Gastroesophageal sphincter (tissue), 4 donors: ENCODE measurements at regions not wholly inside any gene's neighbourhood (a gene's known extent, or its start where the extent isn't known, plus 50 kb on each side); places are given as distances from the start of the nearest gene placed in this dataset.

Experiments
- ATAC-seq: fragments of 150-250 bp; one replicate; pipeline ENCODE4 v1.9.1; 2016; ENCODE audit warnings: mild to moderate bottlenecking, moderate library complexity
- H3K27ac ChIP-seq, 4 donors: fragments of 200-600 bp; sonication (generic) in 3 of 4; 1 replicate in 3 of 4; 2 replicates in 1 of 4; pipeline ENCODE4 v1.5.1; 2016 to 2019
- H3K27me3 ChIP-seq: fragments of 200-600 bp; sonication (generic); one replicate; pipeline ENCODE4 v1.5.1; 2019
- H3K36me3 ChIP-seq, 2 donors: fragments of 200-600 bp; sonication (generic); one replicate each; pipeline ENCODE4 v1.5.1; 2019; ENCODE audit warnings: control low read depth in 1 of 2
- H3K4me1 ChIP-seq, 3 donors: fragments of 200-600 bp; sonication (generic); 1 replicate in 2 of 3; 2 replicates in 1 of 3; pipeline ENCODE4 v1.5.1; 2016 to 2019; ENCODE audit warnings: control low read depth in 2 of 3
- H3K4me3 ChIP-seq, 2 donors: fragments of 200-600 bp; sonication (generic); one replicate each; pipeline ENCODE4 v1.5.1; 2019; ENCODE audit warnings: mild to moderate bottlenecking in 1 of 2, moderate library complexity in 1 of 2
- H3K9me3 ChIP-seq, 3 donors: fragments of 200-600 bp; sonication (generic); one replicate each; pipeline ENCODE4 v1.5.1; 2017 to 2019; ENCODE audit warnings: control low read depth in 2 of 3
- EP300 ChIP-seq: sonication (generic); formaldehyde crosslinking; IDR thresholded peaks from one replicate; pipeline ENCODE4 v1.6.1; 2017; ENCODE audit warnings: antibody characterized with exemption, mild to moderate bottlenecking
- POLR2A ChIP-seq, 2 donors: fragments of 450-650 bp; IDR thresholded peaks; one replicate each; pipeline ENCODE4 v1.6.1; 2017; ENCODE audit warnings: antibody characterized with exemption in 2 of 2, mild to moderate bottlenecking in 2 of 2, moderate library complexity in 1 of 2
- POLR2AphosphoS5 ChIP-seq: sonication (generic); formaldehyde crosslinking; IDR thresholded peaks from one replicate; pipeline ENCODE4 v1.6.1; 2017; ENCODE audit warnings: antibody characterized with exemption
- WGBS, 2 donors: methylation state at CpG; one replicate each; pipeline ENCODE4 v1.1.5; 2018; ENCODE audit warnings: low coverage in 1 of 2; 5-methylcytosine and 5-hydroxymethylcytosine counted together
- TF ChIP-seq, protein P1 (sequence below), 4 experiments: fragments of 200-600 bp in 2 of 4; fragments of 450-650 bp in 2 of 4; sonication (generic) in 1 of 4; IDR thresholded peaks; one replicate each; pipeline ENCODE4 v1.5.1; 2017 to 2019; ENCODE audit warnings: antibody characterized with exemption in 4 of 4, mild to moderate bottlenecking in 2 of 4, moderate library complexity in 2 of 4

DNA sequence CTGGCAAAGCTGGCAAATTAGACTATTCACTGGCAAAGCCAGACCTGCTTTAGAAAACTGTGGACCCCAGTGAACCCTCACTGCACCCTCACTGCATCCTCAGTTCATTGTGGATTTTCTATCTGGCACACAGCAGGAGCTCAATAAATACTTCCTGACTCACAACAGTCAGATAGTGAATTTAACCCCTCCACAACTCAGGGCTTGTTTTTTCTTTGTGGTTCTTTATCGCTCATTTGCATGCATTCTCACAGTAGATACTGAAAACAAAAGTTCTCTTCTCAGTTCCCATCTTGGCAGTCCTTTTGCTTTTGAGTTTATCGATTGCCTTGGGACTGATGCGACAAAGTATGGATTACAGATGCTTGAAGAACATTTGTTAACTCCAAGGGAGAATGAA lies 99.8 kb downstream of the ACTL7B start:
- no peak for ATAC-seq
- Histone ChIP-seq H3K9me3 (no peaks in the 10 kb centered on the region), H3K4me1 (no peaks in the 10 kb centered on the region), H3K27ac (peak overlapping the region in 1 of 4 donors; percentile 53), H3K4me3 (no peak overlapping the region), H3K36me3 (no peaks in the 10 kb centered on the region), H3K27me3 (no peaks in the 10 kb centered on the region)
- no peak for TF ChIP-seq POLR2A (IDR thresholded peaks at IDR 0.05)
- TF ChIP-seq, protein P1, sequence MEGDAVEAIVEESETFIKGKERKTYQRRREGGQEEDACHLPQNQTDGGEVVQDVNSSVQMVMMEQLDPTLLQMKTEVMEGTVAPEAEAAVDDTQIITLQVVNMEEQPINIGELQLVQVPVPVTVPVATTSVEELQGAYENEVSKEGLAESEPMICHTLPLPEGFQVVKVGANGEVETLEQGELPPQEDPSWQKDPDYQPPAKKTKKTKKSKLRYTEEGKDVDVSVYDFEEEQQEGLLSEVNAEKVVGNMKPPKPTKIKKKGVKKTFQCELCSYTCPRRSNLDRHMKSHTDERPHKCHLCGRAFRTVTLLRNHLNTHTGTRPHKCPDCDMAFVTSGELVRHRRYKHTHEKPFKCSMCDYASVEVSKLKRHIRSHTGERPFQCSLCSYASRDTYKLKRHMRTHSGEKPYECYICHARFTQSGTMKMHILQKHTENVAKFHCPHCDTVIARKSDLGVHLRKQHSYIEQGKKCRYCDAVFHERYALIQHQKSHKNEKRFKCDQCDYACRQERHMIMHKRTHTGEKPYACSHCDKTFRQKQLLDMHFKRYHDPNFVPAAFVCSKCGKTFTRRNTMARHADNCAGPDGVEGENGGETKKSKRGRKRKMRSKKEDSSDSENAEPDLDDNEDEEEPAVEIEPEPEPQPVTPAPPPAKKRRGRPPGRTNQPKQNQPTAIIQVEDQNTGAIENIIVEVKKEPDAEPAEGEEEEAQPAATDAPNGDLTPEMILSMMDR (IDR thresholded peaks at IDR 0.05) = no peak
- TF ChIP-seq EP300 = no peak
- 76 to 87% methylated on average over 3 of the region's 3 CpGs for WGBS, 2 donors

DNA sequence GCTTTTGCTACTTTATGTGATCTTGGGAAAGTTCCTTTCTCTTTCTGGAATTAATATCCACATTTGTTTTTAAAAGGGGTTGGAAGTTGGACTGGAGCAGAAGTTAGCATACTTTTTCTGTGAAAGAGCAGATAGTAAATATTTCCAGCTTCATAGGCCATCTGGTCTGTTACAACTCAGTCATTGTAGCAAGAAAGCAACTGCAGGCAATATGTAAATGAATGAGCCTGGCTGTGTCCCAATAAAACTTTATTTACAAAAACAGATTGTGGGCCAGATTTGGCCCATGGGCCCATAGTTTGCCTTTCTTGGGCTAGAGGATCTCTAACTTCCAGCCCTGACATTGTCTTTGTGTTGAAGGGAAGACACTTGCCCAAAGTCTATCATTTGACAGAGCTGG lies 104.4 kb downstream of the ACTL7B start:
- Histone ChIP-seq H3K4me1 (no peaks in the 10 kb centered on the region), H3K4me3 (no peak overlapping the region), H3K27me3 (no peaks in the 10 kb centered on the region), H3K9me3 (no peaks in the 10 kb centered on the region), H3K27ac (no peak overlapping the region), H3K36me3 (no peaks in the 10 kb centered on the region)
- TF ChIP-seq POLR2A (IDR thresholded peaks at IDR 0.05) (no peak), EP300 (no peak), POLR2AphosphoS5 (no peak)
- TF ChIP-seq, protein P1 (IDR thresholded peaks at IDR 0.05) = no peak
- no peak for ATAC-seq

DNA sequence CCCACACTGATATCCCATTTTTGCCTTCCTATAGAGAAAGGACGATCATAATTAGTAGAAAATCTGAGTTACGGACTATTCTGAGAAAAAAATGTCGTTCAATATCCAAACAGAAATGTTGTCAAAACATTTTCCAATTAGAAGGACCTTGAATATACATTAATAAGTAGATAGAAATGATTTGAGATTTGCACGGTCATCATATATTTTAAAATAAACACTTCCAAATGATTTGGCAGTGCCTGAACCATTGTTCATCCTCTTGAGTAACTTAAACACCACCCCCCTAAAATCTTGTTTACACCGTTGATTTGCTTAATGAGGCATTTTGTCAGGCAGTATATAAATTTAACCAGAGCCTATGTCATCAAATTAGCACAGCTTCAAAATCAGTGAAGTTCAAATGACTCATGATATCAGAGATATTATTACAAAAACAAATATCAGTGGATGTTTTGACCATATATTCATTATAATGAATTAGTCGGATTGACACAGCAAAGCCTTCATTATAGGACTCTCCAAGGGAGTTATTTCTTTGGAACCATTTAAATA lies 105.0 kb downstream of the ACTL7B start:
- Histone ChIP-seq H3K36me3 (no peaks in the 10 kb centered on the region), H3K27me3 (no peaks in the 10 kb centered on the region), H3K9me3 (no peaks in the 10 kb centered on the region), H3K4me1 (no peaks in the 10 kb centered on the region), H3K4me3 (no peak overlapping the region), H3K27ac (no peak overlapping the region)
- 64 to 66% methylated on average over 6 of the region's 6 CpGs for whole genome bisulfite sequencing, 2 donors
- TF ChIP-seq, protein P1 (IDR thresholded peaks at IDR 0.05) = no peak
- TF ChIP-seq POLR2A (IDR thresholded peaks at IDR 0.05) (no peak), POLR2AphosphoS5 (no peak), EP300 (no peak)
- no peak for ATAC-seq

DNA sequence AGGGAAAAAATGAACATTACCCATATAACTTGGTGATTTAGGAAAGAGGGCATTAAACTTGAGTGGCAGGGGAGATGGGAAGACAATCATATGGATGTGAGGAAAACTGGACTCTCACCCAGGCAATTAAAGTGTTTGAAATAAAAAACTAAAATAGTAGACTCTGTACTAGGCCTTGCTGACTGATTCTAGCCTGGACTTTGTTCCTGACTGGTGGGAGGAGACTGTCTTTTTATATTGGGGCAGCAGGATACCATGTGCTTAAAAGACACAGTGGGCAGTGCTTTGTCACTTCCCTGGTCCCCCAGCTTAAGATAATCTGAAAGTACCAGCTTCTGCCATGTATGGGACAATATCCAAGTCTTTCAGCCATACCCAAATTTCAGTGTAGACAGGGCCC lies 107.0 kb downstream of the ACTL7B start:
- no peak for TF ChIP-seq POLR2AphosphoS5
- Histone ChIP-seq H3K27me3 (no peaks in the 10 kb centered on the region), H3K9me3 (no peaks in the 10 kb centered on the region), H3K4me1 (no peaks in the 10 kb centered on the region), H3K4me3 (no peak overlapping the region), H3K27ac (no peak overlapping the region), H3K36me3 (no peaks in the 10 kb centered on the region)
- ATAC-seq = no peak

DNA sequence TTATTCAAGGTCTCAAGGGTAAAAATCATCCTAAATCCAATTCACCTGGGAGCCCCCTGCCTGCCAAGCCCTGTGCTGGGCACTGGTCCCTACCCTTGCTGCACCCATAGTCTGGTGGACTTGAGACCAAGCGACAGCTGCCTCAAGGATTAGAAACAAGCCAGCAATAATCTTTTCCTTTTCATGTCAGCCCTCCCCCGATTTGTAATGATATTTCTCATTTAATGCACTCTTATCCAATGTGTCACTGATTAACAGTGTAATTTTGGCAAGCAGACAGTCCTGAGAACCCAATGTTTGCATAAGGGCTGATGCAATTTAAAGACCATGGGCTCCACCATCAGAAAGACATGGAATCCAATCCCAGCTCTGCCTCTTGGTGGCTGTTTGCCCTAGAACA lies 108.9 kb downstream of the ACTL7B start:
- no peak overlapping the region for H3K27ac ChIP-seq
- TF ChIP-seq EP300 (no peak), POLR2A (IDR thresholded peaks at IDR 0.05) (no peak), POLR2AphosphoS5 (no peak)
- TF ChIP-seq, protein P1 (IDR thresholded peaks at IDR 0.05) = no peak
- WGBS, 2 donors = 56 to 67% methylated on average over 1 to 2 of the region's 2 CpGs
- H3K36me3 ChIP-seq = no peaks in the 10 kb centered on the region
- ATAC-seq = no peak
- no peaks in the 10 kb centered on the region for H3K9me3 ChIP-seq
- no peak overlapping the region for H3K4me3 ChIP-seq
- no peaks in the 10 kb centered on the region for H3K27me3 ChIP-seq
- H3K4me1 ChIP-seq = no peaks in the 10 kb centered on the region
